H54 (cell line): ENCODE measurements at regions not wholly inside any gene's neighbourhood (a gene's known extent, or its start where the extent isn't known, plus 50 kb on each side); places are given as distances from the start of the nearest gene placed in this dataset.
"Not testable (repeated sequence)": the region's sequence is repeated elsewhere in the genome, so short reads cannot be mapped to it uniquely, and the experiment has no call there.

ENCODE experiments used
- DNase-seq: peaks from one replicate; pipeline ENCODE4 v3.0.0; 2011; ENCODE audit warnings: low spot score, mixed read lengths; ENCODE audit not compliant: insufficient read length
- FAIRE-seq: peaks from 3 replicates; lab custom pipeline; 2011; peaks lifted over from hg19 to GRCh38; lab: Jason Lieb, UNC
- POLR2A ChIP-seq: IDR thresholded peaks from 2 replicates; pipeline ENCODE4 v1.6.1; 2011; ENCODE audit warnings: low read depth, mild to moderate bottlenecking, low read length

DNA sequence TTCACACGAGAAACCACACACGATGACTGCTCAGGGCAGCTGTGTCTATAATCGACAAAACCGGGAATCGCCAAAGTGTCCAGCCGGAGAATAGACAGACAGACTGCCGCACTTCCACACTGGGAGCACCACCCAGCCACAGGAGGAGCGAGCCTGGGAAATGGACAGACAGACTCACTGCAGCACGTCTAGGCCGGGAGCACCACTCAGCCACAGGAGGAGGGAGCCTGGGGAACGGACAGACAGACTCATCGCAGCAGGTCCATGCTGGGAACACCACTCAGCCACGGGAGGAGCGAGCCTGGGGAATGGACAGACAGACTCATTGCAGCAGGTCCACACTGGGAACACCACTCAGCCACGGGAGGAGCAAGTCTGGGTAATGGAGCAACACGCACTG lies 137.2 kb downstream of the BRD1 start:
- DNase-seq, result no peak
- FAIRE-seq, result no peak
- TF ChIP-seq POLR2A, result no peak

- DNase-seq (no peak), FAIRE-seq (no peak)
- TF ChIP-seq POLR2A, result no peak
Observed at GRCh38 chr22:49689858-49690257, 137.8 kb downstream of the BRD1 start.

DNA sequence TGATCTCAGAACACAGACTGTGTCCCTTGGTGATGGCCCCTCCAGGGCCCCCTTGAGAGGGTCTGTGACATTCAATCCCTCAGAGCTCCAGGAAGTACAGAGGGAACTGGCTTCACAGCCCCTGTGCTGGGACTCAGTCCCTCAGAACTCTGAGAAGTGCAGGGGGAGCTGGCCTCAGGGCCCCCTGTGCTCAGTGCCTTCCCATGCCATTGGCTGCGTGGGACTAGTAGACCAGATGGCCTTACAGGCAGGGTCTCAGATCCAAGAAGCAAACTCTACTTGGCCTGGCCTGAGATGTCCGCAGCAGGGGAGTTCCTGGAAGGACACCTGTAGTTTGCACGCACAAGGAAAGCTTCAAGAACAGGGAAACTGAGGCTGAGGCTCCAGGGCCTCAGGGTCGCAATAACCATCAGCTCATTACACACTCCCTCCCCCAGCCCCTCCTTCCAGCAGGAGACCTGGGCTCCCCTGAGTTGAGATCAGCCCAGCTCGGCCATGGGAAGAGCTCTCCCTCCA lies 138.4 kb downstream of the BRD1 start:
- DNase-seq (no peak), FAIRE-seq (no peak)
- TF ChIP-seq POLR2A, result no peak

DNA sequence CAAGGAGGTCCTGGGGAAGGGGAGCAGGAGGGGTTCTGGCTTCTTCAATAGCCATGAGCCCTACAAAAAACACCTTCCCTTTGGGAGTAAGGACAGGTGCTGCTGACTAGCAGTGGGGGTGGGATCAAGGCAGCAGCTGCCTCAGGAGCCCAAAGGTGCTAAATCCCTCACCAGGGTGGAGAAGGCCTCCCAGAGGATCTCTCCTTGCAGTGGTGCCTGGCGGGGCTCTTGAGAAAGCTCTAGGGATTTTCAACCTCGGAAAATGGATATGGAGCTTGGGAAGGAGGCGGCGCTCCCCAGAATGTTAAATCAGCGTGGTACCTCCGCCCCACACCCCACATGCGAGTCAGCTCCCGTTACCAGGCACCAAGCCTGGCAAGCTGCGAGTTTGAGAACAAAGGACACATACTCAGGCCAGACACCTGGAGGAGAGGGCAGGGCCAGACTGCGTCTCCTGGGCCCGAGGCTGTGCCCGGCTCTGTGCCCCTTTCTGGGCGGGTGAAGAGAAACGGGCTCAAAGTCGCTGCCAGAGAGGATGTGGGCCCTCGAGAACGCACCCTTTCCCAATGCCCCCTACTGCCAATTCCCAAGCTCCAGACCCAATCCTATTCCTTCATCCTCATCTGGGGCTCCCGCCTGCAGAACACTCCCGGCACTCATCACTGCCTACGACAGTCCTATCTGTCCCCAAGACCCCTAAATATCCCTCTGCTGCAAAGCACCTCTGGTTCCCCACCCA lies 139.0 kb downstream of the BRD1 start:
- no peak for TF ChIP-seq POLR2A
- DNase-seq (no peak), FAIRE-seq (no peak)

- FAIRE-seq (no peak), DNase-seq (no peak)
- TF ChIP-seq POLR2A, result no peak
Observed at GRCh38 chr22:49687786-49688515, 139.7 kb downstream of the BRD1 start.

GRCh38 chr22:49687333-49687732 lies 140.3 kb downstream of the BRD1 start:
- FAIRE-seq (no peak), DNase-seq (no peak)
- TF ChIP-seq POLR2A, result no peak

- DNase-seq, result no peak
- no peak for FAIRE-seq
- TF ChIP-seq POLR2A, result no peak
Observed at GRCh38 chr22:49686495-49687219, 141.0 kb downstream of the BRD1 start.

DNA sequence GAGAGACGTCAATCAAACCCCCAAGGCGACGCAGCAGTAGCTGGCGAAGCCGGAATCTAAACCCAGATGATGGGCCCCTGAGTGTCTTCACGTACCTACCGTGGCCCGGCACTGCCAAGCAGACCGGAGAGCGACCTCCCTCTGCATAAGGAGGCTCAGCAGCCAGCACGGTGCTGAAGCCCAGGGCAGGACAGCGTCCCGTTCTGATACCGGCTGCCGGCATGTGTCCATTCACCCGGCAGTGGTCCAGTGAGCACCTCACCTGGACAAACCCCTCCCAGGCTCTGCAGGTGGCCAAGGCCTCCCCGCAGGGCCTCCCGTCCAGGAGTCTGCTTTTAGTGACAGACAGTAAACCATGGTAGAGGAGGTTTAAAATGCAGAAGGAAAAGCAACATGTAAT lies 142.0 kb downstream of the BRD1 start:
- no peak for DNase-seq
- TF ChIP-seq POLR2A, result no peak
- FAIRE-seq, result no peak

GRCh38 chr22:49685116-49685515 lies 142.6 kb downstream of the BRD1 start:
- TF ChIP-seq POLR2A, result no peak
- FAIRE-seq (no peak), DNase-seq (no peak)

DNA sequence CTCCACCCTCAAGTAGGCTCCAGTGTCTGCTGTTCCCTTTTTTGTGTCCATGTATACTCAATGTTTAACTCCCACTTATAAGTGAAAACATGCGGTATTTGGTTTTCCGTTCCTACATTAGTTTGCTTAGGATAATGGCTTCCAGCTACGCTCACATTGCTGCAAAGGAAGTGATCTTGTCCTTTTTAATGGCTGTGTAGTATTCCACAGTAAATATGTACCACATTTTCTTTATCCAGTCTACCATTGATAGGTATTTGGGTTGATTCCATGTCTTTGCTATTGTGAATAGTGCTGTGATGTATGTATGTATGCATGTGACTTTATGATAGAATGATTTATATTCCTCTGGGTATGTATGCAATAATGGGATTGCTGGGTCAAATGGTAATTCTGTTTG lies 144.6 kb downstream of the BRD1 start:
- DNase-seq, result no peak
- FAIRE-seq, result no peak
- TF ChIP-seq POLR2A, result no peak

DNA sequence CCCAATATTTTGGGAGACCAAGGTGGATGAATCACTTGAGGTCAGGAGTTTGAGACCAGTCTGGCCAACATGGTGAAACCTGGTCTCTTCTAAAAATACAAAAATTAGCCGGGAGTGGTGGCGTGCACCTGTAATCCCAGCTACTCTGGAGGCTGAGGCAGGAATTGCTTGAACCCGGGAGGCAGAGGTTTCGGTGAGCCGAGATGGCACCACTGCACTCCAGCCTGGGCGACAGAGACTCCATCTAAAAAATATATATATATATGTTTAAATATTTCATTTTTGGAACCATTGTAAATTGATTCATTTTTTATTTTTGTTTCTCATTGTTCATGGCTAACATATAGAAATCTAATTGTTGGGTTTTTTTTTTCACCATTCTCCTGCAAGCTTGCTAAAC lies 146.9 kb downstream of the BRD1 start:
- FAIRE-seq, DNase-seq: not testable (repeated sequence)

GRCh38 chr22:49678842-49679170 lies 148.9 kb downstream of the BRD1 start:
- no peak for FAIRE-seq
- TF ChIP-seq POLR2A, result no peak
- DNase-seq, result no peak

DNA sequence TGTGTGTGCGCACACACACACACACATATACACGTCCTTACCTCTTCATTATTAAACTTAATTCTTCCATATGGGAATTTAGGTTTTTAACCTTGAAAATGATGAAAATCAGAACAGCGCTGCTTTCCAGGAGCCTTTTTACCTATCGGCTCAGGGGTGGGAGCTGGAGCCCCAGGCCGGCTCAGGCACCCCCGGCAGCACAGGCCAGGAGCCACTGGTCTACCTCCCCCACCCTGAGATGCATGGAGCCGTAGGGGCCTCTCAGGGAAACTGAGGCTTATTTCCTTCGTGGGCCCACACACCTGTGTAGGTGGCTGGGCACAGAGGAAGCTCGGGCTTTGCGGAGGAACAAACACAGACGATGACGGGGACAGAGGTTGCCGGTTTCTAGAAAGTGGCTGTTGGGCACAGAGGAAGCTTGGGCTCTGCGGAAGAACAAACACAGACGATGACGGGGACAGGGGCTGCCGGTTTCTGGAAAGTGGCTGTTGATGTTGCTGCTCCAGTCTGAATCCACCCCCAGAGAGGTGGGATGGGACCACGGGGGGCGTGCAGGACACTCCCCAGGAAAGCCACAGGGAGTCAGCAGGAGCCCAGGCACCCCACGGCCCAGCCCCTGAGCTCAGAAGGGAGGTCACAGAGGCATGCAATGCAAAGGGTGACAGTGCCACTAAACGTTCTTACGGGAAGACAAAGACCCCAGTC lies 149.4 kb downstream of the BRD1 start:
- DNase-seq (no peak), FAIRE-seq (no peak)
- no peak for TF ChIP-seq POLR2A

DNA sequence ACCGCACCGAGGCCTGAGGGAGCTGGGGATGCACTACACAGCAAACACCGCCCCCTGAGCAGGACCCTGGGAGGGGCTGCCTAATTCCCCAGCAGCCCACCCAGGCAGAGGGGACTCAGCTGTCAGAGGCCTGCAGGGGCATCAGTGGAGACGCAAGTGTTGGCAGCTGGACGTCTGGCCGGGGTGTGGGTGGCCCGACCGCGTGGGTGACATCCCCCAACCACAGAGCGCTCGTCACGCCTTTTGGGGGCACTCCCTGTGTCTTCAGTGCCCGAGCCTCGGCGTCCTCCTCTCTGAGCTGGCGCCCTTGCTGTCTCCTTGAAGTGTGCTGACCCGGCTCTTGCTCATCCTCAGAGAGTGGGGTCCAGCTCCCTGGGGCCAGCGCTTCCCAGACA lies 150.2 kb downstream of the BRD1 start:
- DNase-seq (no peak), FAIRE-seq (no peak)
- no peak for TF ChIP-seq POLR2A
